ENCODE measurements at regions not wholly inside any gene's neighbourhood (a gene's known extent, or its start where the extent isn't known, plus 50 kb on each side); places are given as distances from the start of the nearest gene placed in this dataset.

DNA sequence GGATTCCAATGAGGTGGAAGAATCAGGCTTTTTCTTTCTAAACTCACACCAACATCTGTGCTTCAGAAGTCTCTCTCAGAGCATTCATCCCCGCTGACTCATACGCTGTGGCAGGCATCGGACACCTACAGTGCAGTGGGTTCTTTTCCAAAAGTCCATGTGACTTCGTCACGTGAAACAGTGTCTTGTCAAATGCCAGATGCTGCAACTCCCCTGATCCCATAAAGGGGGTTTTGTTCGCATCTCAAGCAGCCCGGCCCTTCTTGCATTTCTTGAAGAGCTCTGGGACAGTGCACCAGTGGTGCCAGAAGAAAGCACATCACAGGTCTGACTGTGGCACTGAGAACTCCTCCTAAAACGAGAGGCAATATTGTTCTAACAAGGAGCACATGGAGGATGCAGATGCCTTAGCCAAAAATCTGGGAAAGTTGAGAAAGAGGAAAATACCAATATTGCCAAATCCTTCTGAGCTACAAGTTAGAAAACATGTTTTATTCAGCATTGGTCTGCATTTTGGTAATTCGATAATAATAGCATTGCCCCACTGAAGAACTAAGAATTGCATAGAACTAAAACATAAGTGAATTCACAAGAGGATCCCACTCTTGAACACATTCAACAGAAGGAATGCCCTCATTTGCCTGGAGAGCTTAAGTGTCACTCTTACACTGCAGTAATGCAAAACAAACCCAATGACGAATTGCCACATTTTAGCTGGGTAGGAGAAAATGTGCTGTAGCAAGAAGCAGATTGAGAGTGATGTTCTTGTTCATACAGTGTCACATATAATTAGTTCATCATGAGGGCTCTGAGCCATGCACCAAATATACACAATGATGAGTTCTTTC is 204.4 kb downstream of the CXCL12 start (continued):
- TF ChIP-seq, protein P1, sequence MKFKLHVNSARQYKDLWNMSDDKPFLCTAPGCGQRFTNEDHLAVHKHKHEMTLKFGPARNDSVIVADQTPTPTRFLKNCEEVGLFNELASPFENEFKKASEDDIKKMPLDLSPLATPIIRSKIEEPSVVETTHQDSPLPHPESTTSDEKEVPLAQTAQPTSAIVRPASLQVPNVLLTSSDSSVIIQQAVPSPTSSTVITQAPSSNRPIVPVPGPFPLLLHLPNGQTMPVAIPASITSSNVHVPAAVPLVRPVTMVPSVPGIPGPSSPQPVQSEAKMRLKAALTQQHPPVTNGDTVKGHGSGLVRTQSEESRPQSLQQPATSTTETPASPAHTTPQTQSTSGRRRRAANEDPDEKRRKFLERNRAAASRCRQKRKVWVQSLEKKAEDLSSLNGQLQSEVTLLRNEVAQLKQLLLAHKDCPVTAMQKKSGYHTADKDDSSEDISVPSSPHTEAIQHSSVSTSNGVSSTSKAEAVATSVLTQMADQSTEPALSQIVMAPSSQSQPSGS (IDR thresholded peaks at IDR 0.05; ENCODE audit: low read length), result no peak
- TF ChIP-seq CHD2 (IDR thresholded peaks at IDR 0.05; ENCODE audit: low read length), result no peak
- no peak for TF ChIP-seq KDM4A (IDR thresholded peaks at IDR 0.05; ENCODE audit: low read depth, low read length, severe bottlenecking)

Measured in H1 (cell line).